Esophagus squamous epithelium (tissue), 4 donors: ENCODE measurements at regions not wholly inside any gene's neighbourhood (a gene's known extent, or its start where the extent isn't known, plus 50 kb on each side); places are given as distances from the start of the nearest gene placed in this dataset.

Experiments
- POLR2A ChIP-seq, 4 donors: fragments of 450-650 bp; IDR thresholded peaks; one replicate each; pipeline ENCODE4 v1.6.1; 2017; ENCODE audit warnings: antibody characterized with exemption in 4 of 4, mild to moderate bottlenecking in 4 of 4, moderate library complexity in 3 of 4
- TF ChIP-seq, protein P1 (sequence below), 6 experiments: fragments of 450-650 bp in 4 of 6; fragments of 200-600 bp in 2 of 6; sonication (generic) in 2 of 6; IDR thresholded peaks; one replicate each; pipeline ENCODE4 v1.5.1; 2016 to 2019; ENCODE audit warnings: antibody characterized with exemption in 6 of 6, mild to moderate bottlenecking in 4 of 6, moderate library complexity in 4 of 6

DNA sequence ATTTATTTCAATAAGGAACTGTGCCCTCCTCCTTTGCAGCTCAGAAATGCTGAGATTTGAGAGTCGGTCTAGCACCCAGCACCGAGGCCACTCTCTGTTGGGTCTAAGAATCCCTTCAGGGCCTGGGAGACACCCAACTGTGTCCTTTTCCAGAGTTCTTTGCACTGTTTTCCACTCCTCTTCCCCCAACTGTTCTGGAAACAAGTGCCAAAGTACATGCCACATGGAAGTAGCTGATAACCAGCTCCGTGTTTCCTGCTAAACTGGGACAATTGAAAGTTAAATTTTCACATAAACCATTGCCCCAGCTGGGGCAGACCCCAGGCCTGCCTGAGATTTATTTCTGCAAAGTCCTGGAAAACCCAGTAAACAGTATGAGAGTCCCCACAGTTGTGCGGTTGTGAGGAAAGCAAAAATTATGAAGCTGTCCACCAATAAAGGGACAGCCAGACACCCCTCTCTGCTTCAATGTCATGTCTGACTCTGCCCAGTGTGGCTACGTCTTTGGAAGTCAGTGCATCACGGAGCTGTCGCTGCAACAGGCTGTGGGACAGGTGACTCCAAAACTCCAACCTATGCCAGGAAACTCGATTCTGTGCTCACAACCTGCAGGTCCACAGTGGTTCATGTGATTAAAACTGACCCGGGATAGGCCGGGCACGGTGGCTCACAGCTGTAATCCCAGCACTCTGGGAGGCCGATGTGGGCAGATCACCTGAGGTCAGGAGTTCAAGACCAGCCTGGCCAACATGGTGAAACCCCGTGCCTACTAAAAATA is 178.0 kb upstream of the AFDN start:
- TF ChIP-seq, protein P1, sequence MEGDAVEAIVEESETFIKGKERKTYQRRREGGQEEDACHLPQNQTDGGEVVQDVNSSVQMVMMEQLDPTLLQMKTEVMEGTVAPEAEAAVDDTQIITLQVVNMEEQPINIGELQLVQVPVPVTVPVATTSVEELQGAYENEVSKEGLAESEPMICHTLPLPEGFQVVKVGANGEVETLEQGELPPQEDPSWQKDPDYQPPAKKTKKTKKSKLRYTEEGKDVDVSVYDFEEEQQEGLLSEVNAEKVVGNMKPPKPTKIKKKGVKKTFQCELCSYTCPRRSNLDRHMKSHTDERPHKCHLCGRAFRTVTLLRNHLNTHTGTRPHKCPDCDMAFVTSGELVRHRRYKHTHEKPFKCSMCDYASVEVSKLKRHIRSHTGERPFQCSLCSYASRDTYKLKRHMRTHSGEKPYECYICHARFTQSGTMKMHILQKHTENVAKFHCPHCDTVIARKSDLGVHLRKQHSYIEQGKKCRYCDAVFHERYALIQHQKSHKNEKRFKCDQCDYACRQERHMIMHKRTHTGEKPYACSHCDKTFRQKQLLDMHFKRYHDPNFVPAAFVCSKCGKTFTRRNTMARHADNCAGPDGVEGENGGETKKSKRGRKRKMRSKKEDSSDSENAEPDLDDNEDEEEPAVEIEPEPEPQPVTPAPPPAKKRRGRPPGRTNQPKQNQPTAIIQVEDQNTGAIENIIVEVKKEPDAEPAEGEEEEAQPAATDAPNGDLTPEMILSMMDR (IDR thresholded peaks at IDR 0.05) = no peak
- no peak for TF ChIP-seq POLR2A (IDR thresholded peaks at IDR 0.05)
